NT2/D1 (cell line): ENCODE measurements at regions not wholly inside any gene's neighbourhood (a gene's known extent, or its start where the extent isn't known, plus 50 kb on each side); places are given as distances from the start of the nearest gene placed in this dataset.

Experiments used
- DNase-seq: peaks from one replicate; pipeline ENCODE4 v3.0.0-alpha.2; 2011; ENCODE audit warnings: low read depth, low spot score
- H3K27me3 ChIP-seq: 2 replicates; pipeline ENCODE4 v1.6.0; 2011; ENCODE audit warnings: mild to moderate bottlenecking; ENCODE audit not compliant: insufficient read length, insufficient read depth
- H3K36me3 ChIP-seq: 2 replicates; pipeline ENCODE4 v1.6.1; 2011; ENCODE audit warnings: mild to moderate bottlenecking, low read length, mixed read lengths; ENCODE audit not compliant: insufficient read depth, insufficient read length
- H3K4me1 ChIP-seq: 2 replicates; pipeline ENCODE4 v1.5.1; 2011; ENCODE audit not compliant: insufficient read depth, insufficient read length
- H3K4me3 ChIP-seq: 2 replicates; pipeline ENCODE4 v1.5.1; 2011; ENCODE audit warnings: low read depth; ENCODE audit not compliant: insufficient read length
- H3K9ac ChIP-seq: 2 replicates; pipeline ENCODE4 v1.6.0; 2011; ENCODE audit warnings: low read depth; ENCODE audit not compliant: insufficient read length
- H3K9me3 ChIP-seq: 2 replicates; pipeline ENCODE4 v1.5.1; 2011; ENCODE audit warnings: mild to moderate bottlenecking, low read length; ENCODE audit not compliant: insufficient read depth
- SUZ12 ChIP-seq: IDR thresholded peaks from 2 replicates; pipeline ENCODE4 v1.6.1; 2011; ENCODE audit not compliant: insufficient read length, insufficient read depth; ENCODE audit errors: extremely low read depth
- YY1 ChIP-seq: IDR thresholded peaks from 2 replicates; pipeline ENCODE4 v1.6.1; 2011; ENCODE audit not compliant: insufficient read length, insufficient read depth
- ZNF274 ChIP-seq: IDR thresholded peaks from 2 replicates; pipeline ENCODE4 v1.6.1; 2011; ENCODE audit warnings: mild to moderate bottlenecking, low read depth, low read length

GRCh38 chr11:10625281-10625981 is 57.0 kb upstream of the LYVE1 start:
- H3K9ac ChIP-seq: no peak overlapping the region
- H3K4me3 ChIP-seq: no peak overlapping the region
- TF ChIP-seq YY1 (no peak), SUZ12 (no peak), ZNF274 (no peak)
- no peak for DNase-seq
- H3K36me3 ChIP-seq: no peaks in the 10 kb centered on the region
- H3K9me3 ChIP-seq: no peaks in the 10 kb centered on the region
- H3K4me1 ChIP-seq: peaks cover 8% of the 10 kb centered on the region
- H3K27me3 ChIP-seq: no peaks in the 10 kb centered on the region

- Histone ChIP-seq H3K4me1 (peaks cover 6% of the 10 kb centered on the region), H3K9me3 (no peaks in the 10 kb centered on the region), H3K9ac (no peak overlapping the region), H3K27me3 (no peaks in the 10 kb centered on the region), H3K36me3 (no peaks in the 10 kb centered on the region), H3K4me3 (no peak overlapping the region)
- TF ChIP-seq ZNF274 (no peak), YY1 (no peak), SUZ12 (no peak)
- DNase-seq: peak; percentile 30
These were observed 55.6 kb upstream of the LYVE1 start for GRCh38 chr11:10623797-10624761.

GRCh38 chr11:10622957-10623791 is 54.7 kb upstream of the LYVE1 start:
- no peak for DNase-seq
- TF ChIP-seq ZNF274 (no peak), SUZ12 (no peak), YY1 (no peak)
- Histone ChIP-seq H3K9ac (no peak overlapping the region), H3K9me3 (no peaks in the 10 kb centered on the region), H3K4me3 (no peak overlapping the region), H3K36me3 (no peaks in the 10 kb centered on the region), H3K27me3 (no peaks in the 10 kb centered on the region), H3K4me1 (peaks cover 3% of the 10 kb centered on the region)

- TF ChIP-seq SUZ12: no peak
- TF ChIP-seq ZNF274: no peak
- no peak for TF ChIP-seq YY1
- Histone ChIP-seq H3K36me3 (no peaks in the 10 kb centered on the region), H3K4me1 (peaks cover 3% of the 10 kb centered on the region)
These were observed 53.6 kb upstream of the LYVE1 start for GRCh38 chr11:10622108-10622507.

GRCh38 chr11:10619131-10619680 is 50.7 kb upstream of the LYVE1 start:
- H3K4me3 ChIP-seq: no peak overlapping the region
- H3K36me3 ChIP-seq: no peaks in the 10 kb centered on the region
- H3K9ac ChIP-seq: no peak overlapping the region
- TF ChIP-seq YY1 (no peak), SUZ12 (no peak), ZNF274 (no peak)
- H3K4me1 ChIP-seq: peaks cover 3% of the 10 kb centered on the region
- no peak for DNase-seq
- no peaks in the 10 kb centered on the region for H3K9me3 ChIP-seq
- no peaks in the 10 kb centered on the region for H3K27me3 ChIP-seq

More at GRCh38 chr11:10622108-10622507, 53.6 kb upstream of the LYVE1 start:
- DNase-seq: no peak
- Histone ChIP-seq H3K9ac (no peak overlapping the region), H3K27me3 (no peaks in the 10 kb centered on the region), H3K9me3 (no peaks in the 10 kb centered on the region), H3K4me3 (no peak overlapping the region)

GRCh38 chr11:10618490-10618889 is 50.0 kb upstream of the LYVE1 start:
- peaks cover 2% of the 10 kb centered on the region for H3K4me1 ChIP-seq
- no peak overlapping the region for H3K4me3 ChIP-seq
- no peak overlapping the region for H3K9ac ChIP-seq
- DNase-seq: no peak
- H3K27me3 ChIP-seq: no peaks in the 10 kb centered on the region
- TF ChIP-seq SUZ12: no peak
- no peak for TF ChIP-seq YY1
- no peak for TF ChIP-seq ZNF274
- no peaks in the 10 kb centered on the region for H3K9me3 ChIP-seq
- no peaks in the 10 kb centered on the region for H3K36me3 ChIP-seq
